Ascending aorta (tissue), 2 donors: ENCODE measurements at regions not wholly inside any gene's neighbourhood (a gene's known extent, or its start where the extent isn't known, plus 50 kb on each side); places are given as distances from the start of the nearest gene placed in this dataset.

Source experiments
- DNase-seq, 2 donors: peaks; one replicate each; pipeline ENCODE4 v3.0.0-alpha.2; 2019; ENCODE audit warnings: low spot score in 2 of 2
- H3K27ac ChIP-seq, 2 donors: fragments of 200-600 bp; sonication (generic); one replicate each; pipeline ENCODE4 v1.5.1; 2016 to 2017; ENCODE audit warnings: mild to moderate bottlenecking in 1 of 2
- H3K27me3 ChIP-seq: fragments of 200-600 bp; sonication (generic); one replicate; pipeline ENCODE4 v1.5.1; 2017
- H3K36me3 ChIP-seq, 2 donors: fragments of 200-600 bp; sonication (generic); one replicate each; pipeline ENCODE4 v1.5.1; 2016
- H3K4me1 ChIP-seq, 2 donors: fragments of 200-600 bp; sonication (generic); one replicate each; pipeline ENCODE4 v1.5.1; 2016 to 2017; ENCODE audit warnings: mild to moderate bottlenecking in 1 of 2
- H3K4me3 ChIP-seq, 2 donors: fragments of 200-600 bp; sonication (generic); one replicate each; pipeline ENCODE4 v1.5.1; 2016 to 2017; ENCODE audit warnings: mild to moderate bottlenecking in 1 of 2
- H3K9me3 ChIP-seq, 2 donors: fragments of 200-600 bp; sonication (generic); one replicate each; pipeline ENCODE4 v1.5.1; 2016
- CTCF ChIP-seq, 3 experiments: fragments of 200-600 bp in 2 of 3; fragments of 450-650 bp in 1 of 3; sonication (generic) in 2 of 3; IDR thresholded peaks; one replicate each; pipeline ENCODE4 v1.5.1; 2016 to 2019; ENCODE audit warnings: antibody characterized with exemption in 3 of 3, mild to moderate bottlenecking in 1 of 3, moderate library complexity in 1 of 3
- intact Hi-C: fragments of 100-400 bp; cut with DNase I; formaldehyde crosslinking; loops from one replicate; pipeline ENCODE4 v1.15.1; 2023

GRCh38 chr20:22312744-22313346, 271.5 kb downstream of the FOXA2 start:
- Histone ChIP-seq H3K27me3 (no peaks in the 10 kb centered on the region), H3K9me3 (no peaks in the 10 kb centered on the region), H3K27ac (no peak overlapping the region), H3K4me1 (no peaks in the 10 kb centered on the region), H3K36me3 (no peaks in the 10 kb centered on the region), H3K4me3 (no peak overlapping the region)
- intact Hi-C loops = loop anchor here (10.0 kb wide), 1 partner anchor 598 kb away; no protein-coding TSS in a partner anchor
- TF ChIP-seq CTCF (IDR thresholded peaks at IDR 0.05) = peak in 2 of 3 experiments; percentile 37 to 58
- DNase-seq = no peak

GRCh38 chr20:22308934-22309333, 275.4 kb downstream of the FOXA2 start:
- TF ChIP-seq CTCF (IDR thresholded peaks at IDR 0.05) = no peak
- Histone ChIP-seq H3K27ac (no peak overlapping the region), H3K9me3 (no peaks in the 10 kb centered on the region), H3K27me3 (no peaks in the 10 kb centered on the region), H3K36me3 (no peaks in the 10 kb centered on the region), H3K4me1 (no peaks in the 10 kb centered on the region), H3K4me3 (no peak overlapping the region)
- DNase-seq = no peak
- intact Hi-C loops = no loop called here

- no peak overlapping the region for H3K4me3 ChIP-seq
- no peaks in the 10 kb centered on the region for H3K9me3 ChIP-seq
- H3K27ac ChIP-seq = no peak overlapping the region
- no peak for DNase-seq
- no peaks in the 10 kb centered on the region for H3K36me3 ChIP-seq
- TF ChIP-seq CTCF (IDR thresholded peaks at IDR 0.05) = no peak
- no peaks in the 10 kb centered on the region for H3K27me3 ChIP-seq
- intact Hi-C loops = no loop called here
- no peaks in the 10 kb centered on the region for H3K4me1 ChIP-seq
Observed at GRCh38 chr20:22307409-22307808, 277.0 kb downstream of the FOXA2 start.

GRCh38 chr20:22305381-22305780, 279.0 kb downstream of the FOXA2 start:
- Histone ChIP-seq H3K27ac (no peak overlapping the region), H3K4me1 (no peaks in the 10 kb centered on the region), H3K4me3 (no peak overlapping the region), H3K9me3 (no peaks in the 10 kb centered on the region), H3K27me3 (no peaks in the 10 kb centered on the region), H3K36me3 (no peaks in the 10 kb centered on the region)
- TF ChIP-seq CTCF (IDR thresholded peaks at IDR 0.05) = no peak
- no peak for DNase-seq
- intact Hi-C loops = no loop called here

- no peak overlapping the region for H3K27ac ChIP-seq
- intact Hi-C loops = no loop called here
- no peak for DNase-seq
- no peak for TF ChIP-seq CTCF (IDR thresholded peaks at IDR 0.05)
- H3K9me3 ChIP-seq = no peaks in the 10 kb centered on the region
- no peak overlapping the region for H3K4me3 ChIP-seq
- no peaks in the 10 kb centered on the region for H3K36me3 ChIP-seq
- H3K27me3 ChIP-seq = no peaks in the 10 kb centered on the region
- no peaks in the 10 kb centered on the region for H3K4me1 ChIP-seq
Observed at GRCh38 chr20:22303523-22303922, 280.8 kb downstream of the FOXA2 start.

GRCh38 chr20:22302039-22302438, 282.3 kb downstream of the FOXA2 start:
- Histone ChIP-seq H3K9me3 (no peaks in the 10 kb centered on the region), H3K36me3 (no peaks in the 10 kb centered on the region), H3K27me3 (no peaks in the 10 kb centered on the region), H3K4me1 (no peaks in the 10 kb centered on the region), H3K27ac (no peak overlapping the region), H3K4me3 (no peak overlapping the region)
- intact Hi-C loops = no loop called here
- TF ChIP-seq CTCF (IDR thresholded peaks at IDR 0.05) = no peak
- DNase-seq = no peak
